IMR-90 (cell line): ENCODE measurements at regions not wholly inside any gene's neighbourhood (a gene's known extent, or its start where the extent isn't known, plus 50 kb on each side); places are given as distances from the start of the nearest gene placed in this dataset.

Experiments used
- ATAC-seq: fragments of 200-7000 bp; cut with Tn5 transposase; 2 replicates; pipeline ENCODE4 v1.9.1; 2020; ENCODE audit warnings: low read depth, mild to moderate bottlenecking, moderate library complexity
- BruUV-seq: library from RNA; stranded (reverse); fragments of 400-500 nt; replicated peaks from 2 replicates; lab custom pipeline; 2021; lab: Mats Ljungman, UMichigan
- CTCF ChIA-PET: fragments of 300-600 bp; formaldehyde crosslinking; extraction: SDS; loops from one replicate; lab custom pipeline; 2021; ENCODE audit warnings: antibody characterized with exemption; lab: Yijun Ruan, JAX
- POLR2A ChIA-PET: fragments of 300-600 bp; sonication (Branson Sonifier 250); formaldehyde crosslinking; loops from one replicate; lab custom pipeline; 2022; ENCODE audit warnings: antibody characterized with exemption; ENCODE audit not compliant: unreplicated experiment; lab: Charles Lee
- DNase-seq: peaks from one replicate; pipeline ENCODE4 v3.0.0; 2013
- H2AFZ ChIP-seq: replicated peaks from 2 replicates; pipeline ENCODE3; 2013; ENCODE audit warnings: low read length, mild to moderate bottlenecking; ENCODE audit not compliant: poor library complexity
- H2AK5ac ChIP-seq: 2 replicates; pipeline ENCODE4 v1.6.1; 2013; ENCODE audit warnings: low read depth, low read length, inconsistent platforms
- H2AK9ac ChIP-seq: replicated peaks from 2 replicates; pipeline ENCODE3; 2013; ENCODE audit warnings: mild to moderate bottlenecking, low read depth, low read length, moderate library complexity; ENCODE audit not compliant: poor library complexity
- H2BK120ac ChIP-seq: 2 replicates; pipeline ENCODE4 v1.6.1; 2013; ENCODE audit warnings: low read depth, low read length, inconsistent platforms
- H2BK15ac ChIP-seq: 3 replicates; pipeline ENCODE4 v1.6.1; 2013; ENCODE audit warnings: low read depth, low read length, inconsistent platforms
- H2BK20ac ChIP-seq: 2 replicates; pipeline ENCODE4 v1.6.1; 2013; ENCODE audit warnings: low read depth, mild to moderate bottlenecking, inconsistent platforms, low read length, moderate library complexity
- H2BK5ac ChIP-seq: 2 replicates; pipeline ENCODE4 v1.6.1; 2013; ENCODE audit warnings: mild to moderate bottlenecking, low read depth, low read length, inconsistent platforms; ENCODE audit not compliant: poor library complexity, severe bottlenecking
- H3K14ac ChIP-seq: replicated peaks from 2 replicates; pipeline ENCODE4 v1.6.1; 2013; ENCODE audit warnings: low read depth, low read length, inconsistent platforms
- H3K18ac ChIP-seq: 2 replicates; pipeline ENCODE4 v1.6.1; 2013; ENCODE audit warnings: low read depth, low read length, control low read depth
- H3K23ac ChIP-seq: 2 replicates; pipeline ENCODE4 v1.6.1; 2013; ENCODE audit warnings: low read depth, low read length, inconsistent platforms
- H3K27ac ChIP-seq: 2 replicates; pipeline ENCODE4 v1.5.1; 2013; ENCODE audit warnings: mild to moderate bottlenecking, control low read depth, low read length; ENCODE audit not compliant: insufficient read depth
- H3K27me3 ChIP-seq: 2 replicates; pipeline ENCODE4 v1.6.1; 2013; ENCODE audit warnings: low read length; ENCODE audit not compliant: control insufficient read depth, insufficient read depth
- H3K36me3 ChIP-seq: 2 replicates; pipeline ENCODE4 v1.6.1; 2013; ENCODE audit warnings: low read length, mixed read lengths; ENCODE audit not compliant: control insufficient read depth, insufficient read depth
- H3K4ac ChIP-seq: 2 replicates; pipeline ENCODE4 v1.6.1; 2013; ENCODE audit warnings: low read depth, low read length, inconsistent platforms
- H3K4me1 ChIP-seq: 2 replicates; pipeline ENCODE4 v1.6.1; 2013; ENCODE audit warnings: low read length, mixed read lengths; ENCODE audit not compliant: control insufficient read depth, insufficient read depth
- H3K4me2 ChIP-seq: 2 replicates; pipeline ENCODE4 v1.6.1; 2013; ENCODE audit warnings: low read depth, mild to moderate bottlenecking, control low read depth, low read length, moderate library complexity
- H3K4me3 ChIP-seq: 2 replicates; pipeline ENCODE4 v1.5.1; 2013; ENCODE audit warnings: low read depth, mild to moderate bottlenecking, control low read depth, low read length, moderate library complexity; ENCODE audit not compliant: insufficient read depth
- H3K56ac ChIP-seq: 2 replicates; pipeline ENCODE4 v1.6.1; 2013; ENCODE audit warnings: low read length, inconsistent platforms; ENCODE audit not compliant: insufficient read depth; ENCODE audit errors: extremely low read depth
- H3K79me1 ChIP-seq, 2 experiments: 2 replicates each; pipeline ENCODE4 v1.6.1; 2013; ENCODE audit warnings: low read length in 2 of 2, inconsistent platforms in 1 of 2, low read depth in 1 of 2
- H3K9ac ChIP-seq: 2 replicates; pipeline ENCODE4 v1.6.1; 2013; ENCODE audit warnings: low read depth, low read length, control low read depth
- H3K9me1 ChIP-seq: 2 replicates; pipeline ENCODE4 v1.6.1; 2013; ENCODE audit warnings: low read length, inconsistent platforms; ENCODE audit not compliant: insufficient read depth
- H3K9me3 ChIP-seq: 2 replicates; pipeline ENCODE4 v1.6.1; 2013; ENCODE audit warnings: low read length; ENCODE audit not compliant: control insufficient read depth, insufficient read depth
- H4K20me1 ChIP-seq: 2 replicates; pipeline ENCODE4 v1.6.1; 2013; ENCODE audit warnings: low read length, inconsistent platforms; ENCODE audit not compliant: insufficient read depth
- H4K5ac ChIP-seq: 2 replicates; pipeline ENCODE4 v1.6.1; 2013; ENCODE audit warnings: mild to moderate bottlenecking, low read depth, low read length, control low read depth
- H4K8ac ChIP-seq, 2 experiments: 2 replicates each; pipeline ENCODE4 v1.6.1; 2013; ENCODE audit warnings: low read depth in 2 of 2, low read length in 2 of 2, control low read depth in 1 of 2, inconsistent platforms in 1 of 2
- H4K91ac ChIP-seq: 2 replicates; pipeline ENCODE4 v1.6.1; 2013; ENCODE audit warnings: low read depth, low read length, inconsistent platforms; ENCODE audit not compliant: insufficient read depth
- BHLHE40 ChIP-seq: fragments of 150-350 bp; IDR thresholded peaks from 2 replicates; pipeline ENCODE4 v1.6.1; 2016; ENCODE audit warnings: mild to moderate bottlenecking, low read depth, low read length
- CHD1 ChIP-seq: IDR thresholded peaks from 2 replicates; pipeline ENCODE4 v1.6.1; 2012; ENCODE audit warnings: low read depth, low read length, improper control_type of control experiment
- ELK1 ChIP-seq: fragments of 150-350 bp; IDR thresholded peaks from 2 replicates; pipeline ENCODE4 v1.6.1; 2016; ENCODE audit warnings: low read depth, mild to moderate bottlenecking, low read length, moderate library complexity, borderline replicate concordance
- MAFK ChIP-seq: IDR thresholded peaks from 2 replicates; pipeline ENCODE4 v1.6.1; 2012; ENCODE audit warnings: low read depth, low read length, improper control_type of control experiment
- MXI1 ChIP-seq: IDR thresholded peaks from 2 replicates; pipeline ENCODE4 v1.6.1; 2012; ENCODE audit warnings: low read depth, mild to moderate bottlenecking, low read length, moderate library complexity, borderline replicate concordance
- WGBS, 2 experiments: methylation state at CpG; one replicate each; pipeline versions ENCODE4 v1.1.5 to v1.1.7; 2013; ENCODE audit warnings: missing lambda C conversion rate in 2 of 2; ENCODE audit not compliant: insufficient read length in 1 of 2; ENCODE audit errors: extremely low coverage in 2 of 2; 5-methylcytosine and 5-hydroxymethylcytosine counted together
- dilution Hi-C: fragments of 300-500 bp; cut with HindIII; formaldehyde crosslinking; loops from one replicate; pipeline ENCODE4 v1.14.3; 2018; ENCODE audit warnings: low sequenced_read_pairs; ENCODE audit not compliant: unreplicated experiment
- in situ Hi-C: fragments of 300-500 bp; cut with MboI; formaldehyde crosslinking; loops from 3 replicates; pipeline ENCODE4 v1.14.3; 2019; ENCODE audit warnings: low sequenced_read_pairs, inconsistent platforms, mixed read lengths
- intact Hi-C: fragments of 100-400 bp; cut with micrococcal nuclease; formaldehyde crosslinking; loops from 2 replicates; pipeline ENCODE4 v1.10.0; 2022

- ATAC-seq (no peak), DNase-seq (no peak)
- Histone ChIP-seq H2BK120ac (no peak overlapping the region), H4K5ac (no peak overlapping the region), H4K8ac (no peak overlapping the region), H3K4me2 (no peak overlapping the region), H2BK20ac (no peak overlapping the region), H3K9ac (no peak overlapping the region), H3K36me3 (no peaks in the 10 kb centered on the region), H3K56ac (no peak overlapping the region), H2BK15ac (no peak overlapping the region), H3K4me3 (no peak overlapping the region), H4K20me1 (no peaks in the 10 kb centered on the region), H3K23ac (no peak overlapping the region), H3K4ac (no peak overlapping the region), H3K27me3 (no peaks in the 10 kb centered on the region), H3K4me1 (peaks cover 7% of the 10 kb centered on the region), H2AK5ac (no peak overlapping the region), H4K91ac (no peak overlapping the region), H2BK5ac (no peak overlapping the region), H2AFZ (no peak overlapping the region), H3K9me3 (no peaks in the 10 kb centered on the region), H3K9me1 (no peaks in the 10 kb centered on the region), H3K27ac (no peak overlapping the region), H2AK9ac (no peak overlapping the region), H3K18ac (no peak overlapping the region; the same call in 1 of the 2 replicates), H3K14ac (no peak overlapping the region), H3K79me1 (no peaks in the 10 kb centered on the region)
- TF ChIP-seq MXI1 (no peak), CHD1 (no peak), MAFK (no peak), ELK1 (no peak), BHLHE40 (no peak)
- dilution Hi-C loops (no loop called here), intact Hi-C loops (no loop called here), in situ Hi-C loops (loop anchor here (10.0 kb wide), 1 partner anchor 133 kb away; no protein-coding TSS in a partner anchor)
- BruUV-seq = no TSS peak
- CTCF ChIA-PET = no interaction called here
- POLR2A ChIA-PET = no interaction called here
- 100% methylated on average over 2 of the region's 7 CpGs; no CpG with 5 or more reads in 1 of the 2 experiments for WGBS, 2 experiments
Measured at GRCh38 chr7:33761449-33762080, 143.8 kb upstream of the BMPER start.
